Upper lobe of right lung (tissue), 1 donor: ENCODE measurements at regions not wholly inside any gene's neighbourhood (a gene's known extent, or its start where the extent isn't known, plus 50 kb on each side); places are given as distances from the start of the nearest gene placed in this dataset.

ENCODE experiments used
- ATAC-seq: fragments of 200-7000 bp; cut with Tn5 transposase; one replicate; pipeline ENCODE4 v1.9.1; 2020; ENCODE audit warnings: mild to moderate bottlenecking, moderate library complexity
- DNase-seq: peaks from one replicate; pipeline ENCODE4 v3.0.0-alpha.2; 2020
- H3K27ac ChIP-seq: fragments of 200-600 bp; one replicate; pipeline ENCODE4 v1.8.0; 2022
- H3K27me3 ChIP-seq: fragments of 200-600 bp; one replicate; pipeline ENCODE4 v1.8.0; 2022; ENCODE audit warnings: mild to moderate bottlenecking
- H3K36me3 ChIP-seq: fragments of 200-600 bp; one replicate; pipeline ENCODE4 v1.8.0; 2022
- H3K4me1 ChIP-seq: fragments of 200-600 bp; one replicate; pipeline ENCODE4 v1.8.0; 2022
- H3K4me3 ChIP-seq: fragments of 200-600 bp; one replicate; pipeline ENCODE4 v1.8.0; 2022; ENCODE audit warnings: mild to moderate bottlenecking
- H3K9me3 ChIP-seq: fragments of 200-600 bp; one replicate; pipeline ENCODE4 v1.8.0; 2022
- CTCF ChIP-seq: fragments of 200-600 bp; IDR thresholded peaks from one replicate; pipeline ENCODE4 v1.8.0; 2022; ENCODE audit warnings: antibody characterized with exemption
- intact Hi-C: fragments of 100-400 bp; cut with DNase I; formaldehyde crosslinking; loops from one replicate; pipeline ENCODE4 v1.11.0; 2022
- donor health status: DM: no; HTN: yes; CAD: no; lungs with severe emphysema.

- no peaks in the 10 kb centered on the region for H3K36me3 ChIP-seq
- H3K9me3 ChIP-seq: no peaks in the 10 kb centered on the region
- no peak for ATAC-seq
- intact Hi-C loops: no loop called here
- DNase-seq: no peak
- no peak for TF ChIP-seq CTCF
- no peaks in the 10 kb centered on the region for H3K27me3 ChIP-seq
- no peaks in the 10 kb centered on the region for H3K4me1 ChIP-seq
- H3K27ac ChIP-seq: no peak overlapping the region
- H3K4me3 ChIP-seq: no peak overlapping the region
Measured at GRCh38 chr9:117535973-117536372, 121.1 kb upstream of the ASTN2 start.

GRCh38 chr9:117535434-117535833 is 120.6 kb upstream of the ASTN2 start:
- Histone ChIP-seq H3K27ac (no peak overlapping the region), H3K4me1 (no peaks in the 10 kb centered on the region), H3K27me3 (no peaks in the 10 kb centered on the region), H3K4me3 (no peak overlapping the region), H3K36me3 (no peaks in the 10 kb centered on the region), H3K9me3 (no peaks in the 10 kb centered on the region)
- intact Hi-C loops: no loop called here
- ATAC-seq (no peak), DNase-seq (no peak)
- no peak for TF ChIP-seq CTCF

GRCh38 chr9:117528225-117528624 is 113.4 kb upstream of the ASTN2 start:
- H3K27me3 ChIP-seq: no peaks in the 10 kb centered on the region
- H3K27ac ChIP-seq: no peak overlapping the region
- no peaks in the 10 kb centered on the region for H3K4me1 ChIP-seq
- intact Hi-C loops: no loop called here
- ATAC-seq (no peak), DNase-seq (no peak)
- H3K36me3 ChIP-seq: no peaks in the 10 kb centered on the region
- no peak overlapping the region for H3K4me3 ChIP-seq
- no peaks in the 10 kb centered on the region for H3K9me3 ChIP-seq
- TF ChIP-seq CTCF: no peak

- no peaks in the 10 kb centered on the region for H3K27me3 ChIP-seq
- no peak for TF ChIP-seq CTCF
- DNase-seq (no peak), ATAC-seq (no peak)
- intact Hi-C loops: no loop called here
- H3K9me3 ChIP-seq: no peaks in the 10 kb centered on the region
- no peak overlapping the region for H3K27ac ChIP-seq
- no peaks in the 10 kb centered on the region for H3K4me1 ChIP-seq
- no peak overlapping the region for H3K4me3 ChIP-seq
- no peaks in the 10 kb centered on the region for H3K36me3 ChIP-seq
Measured at GRCh38 chr9:117526674-117527073, 111.8 kb upstream of the ASTN2 start.

GRCh38 chr9:117523531-117524153 is 108.8 kb upstream of the ASTN2 start:
- TF ChIP-seq CTCF: no peak
- H3K27ac ChIP-seq: no peak overlapping the region
- DNase-seq: no peak
- no peaks in the 10 kb centered on the region for H3K27me3 ChIP-seq
- no peaks in the 10 kb centered on the region for H3K36me3 ChIP-seq
- no peaks in the 10 kb centered on the region for H3K4me1 ChIP-seq
- no peak overlapping the region for H3K4me3 ChIP-seq
- no peak for ATAC-seq
- H3K9me3 ChIP-seq: no peaks in the 10 kb centered on the region
- intact Hi-C loops: no loop called here

GRCh38 chr9:117521293-117521692 is 106.4 kb upstream of the ASTN2 start:
- intact Hi-C loops: no loop called here
- DNase-seq: no peak
- no peaks in the 10 kb centered on the region for H3K4me1 ChIP-seq

More at GRCh38 chr9:117521293-117521692, 106.4 kb upstream of the ASTN2 start:
- ATAC-seq: no peak
- Histone ChIP-seq H3K36me3 (no peaks in the 10 kb centered on the region), H3K4me3 (no peak overlapping the region), H3K9me3 (no peaks in the 10 kb centered on the region), H3K27me3 (no peaks in the 10 kb centered on the region), H3K27ac (no peak overlapping the region)
- no peak for TF ChIP-seq CTCF
